ENCODE measurements at regions not wholly inside any gene's neighbourhood (a gene's known extent, or its start where the extent isn't known, plus 50 kb on each side); places are given as distances from the start of the nearest gene placed in this dataset.

DNA sequence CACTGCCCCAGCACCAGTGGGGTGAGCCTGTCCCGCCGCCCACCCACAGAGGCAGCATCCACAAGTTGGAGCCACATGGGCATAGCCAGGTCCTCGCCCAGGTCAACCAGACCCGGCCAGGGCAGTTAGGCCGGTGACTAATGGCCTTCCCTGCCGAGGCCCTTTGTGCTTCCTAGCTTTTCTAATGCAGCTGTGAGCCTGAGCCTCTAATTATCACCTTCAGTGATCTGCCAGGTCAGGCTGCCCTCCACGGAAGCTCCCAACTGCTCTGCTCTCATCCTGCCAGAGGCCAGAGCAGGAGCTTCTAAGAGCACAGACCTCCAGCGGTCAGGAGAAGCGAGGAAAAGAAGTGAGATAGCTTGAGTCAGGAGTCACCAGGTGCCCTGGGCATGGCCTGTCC, 87.1 kb upstream of the PPP1R26 start:
- intact Hi-C loops (cut with micrococcal nuclease; ENCODE audit: unreplicated experiment) (no loop called here), in situ Hi-C loops (cut with HindIII; ENCODE audit: low pct_unique_long_range_greater_than_20kb, low sequenced_read_pairs) (no loop called here)
- Histone ChIP-seq H3K36me3 (ENCODE audit: control insufficient read depth, insufficient read depth, low read length) (no peaks in the 10 kb centered on the region), H3K4me1 (ENCODE audit: control insufficient read depth, insufficient read depth, low read length) (no peaks in the 10 kb centered on the region), H3K27me3 (ENCODE audit: control insufficient read depth, insufficient read depth, low read length) (no peaks in the 10 kb centered on the region), H3K27ac (ENCODE audit: low read length) (no peak overlapping the region), H3K4me3 (ENCODE audit: low read depth in 2 of 2, low read length in 2 of 2) (no peak overlapping the region), H3K9me3 (ENCODE audit: control insufficient read depth, insufficient read depth, low read depth, low read length) (no peaks in the 10 kb centered on the region)
- ChIA-PET CTCF (no interaction called here), POLR2A (no interaction called here)
- DNase-seq (ENCODE audit: low read depth, low spot score) (no peak), ATAC-seq (no peak)
- no TSS peak for BruUV-seq (replicated peaks)
- TF ChIP-seq POLR2AphosphoS5 (IDR thresholded peaks at IDR 0.05; ENCODE audit: low read depth, low read length) (no peak), SIN3A (IDR thresholded peaks at IDR 0.05; ENCODE audit: borderline replicate concordance, insufficient read depth, low read depth, low read length) (no peak), TCF7L2 (IDR thresholded peaks at IDR 0.05; ENCODE audit: low read depth, low read length) (no peak)
- TF ChIP-seq, protein P1, sequence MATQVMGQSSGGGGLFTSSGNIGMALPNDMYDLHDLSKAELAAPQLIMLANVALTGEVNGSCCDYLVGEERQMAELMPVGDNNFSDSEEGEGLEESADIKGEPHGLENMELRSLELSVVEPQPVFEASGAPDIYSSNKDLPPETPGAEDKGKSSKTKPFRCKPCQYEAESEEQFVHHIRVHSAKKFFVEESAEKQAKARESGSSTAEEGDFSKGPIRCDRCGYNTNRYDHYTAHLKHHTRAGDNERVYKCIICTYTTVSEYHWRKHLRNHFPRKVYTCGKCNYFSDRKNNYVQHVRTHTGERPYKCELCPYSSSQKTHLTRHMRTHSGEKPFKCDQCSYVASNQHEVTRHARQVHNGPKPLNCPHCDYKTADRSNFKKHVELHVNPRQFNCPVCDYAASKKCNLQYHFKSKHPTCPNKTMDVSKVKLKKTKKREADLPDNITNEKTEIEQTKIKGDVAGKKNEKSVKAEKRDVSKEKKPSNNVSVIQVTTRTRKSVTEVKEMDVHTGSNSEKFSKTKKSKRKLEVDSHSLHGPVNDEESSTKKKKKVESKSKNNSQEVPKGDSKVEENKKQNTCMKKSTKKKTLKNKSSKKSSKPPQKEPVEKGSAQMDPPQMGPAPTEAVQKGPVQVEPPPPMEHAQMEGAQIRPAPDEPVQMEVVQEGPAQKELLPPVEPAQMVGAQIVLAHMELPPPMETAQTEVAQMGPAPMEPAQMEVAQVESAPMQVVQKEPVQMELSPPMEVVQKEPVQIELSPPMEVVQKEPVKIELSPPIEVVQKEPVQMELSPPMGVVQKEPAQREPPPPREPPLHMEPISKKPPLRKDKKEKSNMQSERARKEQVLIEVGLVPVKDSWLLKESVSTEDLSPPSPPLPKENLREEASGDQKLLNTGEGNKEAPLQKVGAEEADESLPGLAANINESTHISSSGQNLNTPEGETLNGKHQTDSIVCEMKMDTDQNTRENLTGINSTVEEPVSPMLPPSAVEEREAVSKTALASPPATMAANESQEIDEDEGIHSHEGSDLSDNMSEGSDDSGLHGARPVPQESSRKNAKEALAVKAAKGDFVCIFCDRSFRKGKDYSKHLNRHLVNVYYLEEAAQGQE (IDR thresholded peaks at IDR 0.05; ENCODE audit: insufficient read depth in 1 of 2, low read depth in 2 of 2, low read length in 1 of 2), result no peak
- TF ChIP-seq, protein P2, sequence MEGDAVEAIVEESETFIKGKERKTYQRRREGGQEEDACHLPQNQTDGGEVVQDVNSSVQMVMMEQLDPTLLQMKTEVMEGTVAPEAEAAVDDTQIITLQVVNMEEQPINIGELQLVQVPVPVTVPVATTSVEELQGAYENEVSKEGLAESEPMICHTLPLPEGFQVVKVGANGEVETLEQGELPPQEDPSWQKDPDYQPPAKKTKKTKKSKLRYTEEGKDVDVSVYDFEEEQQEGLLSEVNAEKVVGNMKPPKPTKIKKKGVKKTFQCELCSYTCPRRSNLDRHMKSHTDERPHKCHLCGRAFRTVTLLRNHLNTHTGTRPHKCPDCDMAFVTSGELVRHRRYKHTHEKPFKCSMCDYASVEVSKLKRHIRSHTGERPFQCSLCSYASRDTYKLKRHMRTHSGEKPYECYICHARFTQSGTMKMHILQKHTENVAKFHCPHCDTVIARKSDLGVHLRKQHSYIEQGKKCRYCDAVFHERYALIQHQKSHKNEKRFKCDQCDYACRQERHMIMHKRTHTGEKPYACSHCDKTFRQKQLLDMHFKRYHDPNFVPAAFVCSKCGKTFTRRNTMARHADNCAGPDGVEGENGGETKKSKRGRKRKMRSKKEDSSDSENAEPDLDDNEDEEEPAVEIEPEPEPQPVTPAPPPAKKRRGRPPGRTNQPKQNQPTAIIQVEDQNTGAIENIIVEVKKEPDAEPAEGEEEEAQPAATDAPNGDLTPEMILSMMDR (IDR thresholded peaks at IDR 0.05), result no peak

DNA sequence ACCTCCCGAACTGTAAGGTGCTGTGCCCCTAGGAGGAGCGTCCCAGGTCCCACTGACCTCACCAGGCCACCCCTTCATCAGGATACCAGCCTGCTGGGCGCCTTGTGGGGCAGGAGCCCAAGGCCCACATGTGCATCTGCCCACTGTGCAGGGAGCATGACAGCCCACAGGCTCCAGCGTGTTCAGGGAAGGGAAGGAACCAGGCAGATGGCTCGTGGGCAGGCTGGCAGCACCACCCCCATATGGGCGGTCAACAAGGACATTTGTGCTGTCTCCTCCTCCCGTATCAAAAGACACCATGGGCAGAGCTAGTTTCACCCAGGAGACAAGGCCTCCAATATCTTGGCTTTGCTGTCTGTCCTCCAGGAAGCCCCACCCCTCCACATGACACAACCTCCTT, 85.5 kb upstream of the PPP1R26 start:
- Histone ChIP-seq H3K27ac (ENCODE audit: low read length) (no peak overlapping the region), H3K4me1 (ENCODE audit: control insufficient read depth, insufficient read depth, low read length) (no peaks in the 10 kb centered on the region), H3K4me3 (ENCODE audit: low read depth in 2 of 2, low read length in 2 of 2) (no peak overlapping the region), H3K9me3 (ENCODE audit: control insufficient read depth, insufficient read depth, low read depth, low read length) (no peaks in the 10 kb centered on the region), H3K27me3 (ENCODE audit: control insufficient read depth, insufficient read depth, low read length) (no peaks in the 10 kb centered on the region), H3K36me3 (ENCODE audit: control insufficient read depth, insufficient read depth, low read length) (no peaks in the 10 kb centered on the region)
- DNase-seq (ENCODE audit: low read depth, low spot score), result no peak
- TF ChIP-seq, protein P1 (IDR thresholded peaks at IDR 0.05; ENCODE audit: insufficient read depth in 1 of 2, low read depth in 2 of 2, low read length in 1 of 2), result no peak
- TF ChIP-seq, protein P2 (IDR thresholded peaks at IDR 0.05), result no peak
- TF ChIP-seq TCF7L2 (IDR thresholded peaks at IDR 0.05; ENCODE audit: low read depth, low read length) (no peak), SIN3A (IDR thresholded peaks at IDR 0.05; ENCODE audit: borderline replicate concordance, insufficient read depth, low read depth, low read length) (no peak), POLR2AphosphoS5 (IDR thresholded peaks at IDR 0.05; ENCODE audit: low read depth, low read length) (no peak)
- POLR2A ChIA-PET, result interaction anchor here (0.7 kb wide), 1 partner anchor 610 kb away, joined by 7 read pairs; no protein-coding TSS in a partner anchor
- CTCF ChIA-PET, result no interaction called here
- intact Hi-C loops (cut with micrococcal nuclease; ENCODE audit: unreplicated experiment) (no loop called here), in situ Hi-C loops (cut with HindIII; ENCODE audit: low pct_unique_long_range_greater_than_20kb, low sequenced_read_pairs) (no loop called here)
- no peak for ATAC-seq
- no TSS peak for BruUV-seq (replicated peaks)
